T-helper 2 cell treated with Interferon-gamma antibody and Interleukin-4, amounts not matched to agents 100 ng/mL and 5 ng/mL, for 36 hours (primary cell): ENCODE measurements at regions not wholly inside any gene's neighbourhood (a gene's known extent, or its start where the extent isn't known, plus 50 kb on each side); places are given as distances from the start of the nearest gene placed in this dataset.

Experiments used
- intact Hi-C: fragments of 100-400 bp; cut with micrococcal nuclease; formaldehyde crosslinking; loops from one replicate; pipeline ENCODE4 v1.15.1; 2023

DNA sequence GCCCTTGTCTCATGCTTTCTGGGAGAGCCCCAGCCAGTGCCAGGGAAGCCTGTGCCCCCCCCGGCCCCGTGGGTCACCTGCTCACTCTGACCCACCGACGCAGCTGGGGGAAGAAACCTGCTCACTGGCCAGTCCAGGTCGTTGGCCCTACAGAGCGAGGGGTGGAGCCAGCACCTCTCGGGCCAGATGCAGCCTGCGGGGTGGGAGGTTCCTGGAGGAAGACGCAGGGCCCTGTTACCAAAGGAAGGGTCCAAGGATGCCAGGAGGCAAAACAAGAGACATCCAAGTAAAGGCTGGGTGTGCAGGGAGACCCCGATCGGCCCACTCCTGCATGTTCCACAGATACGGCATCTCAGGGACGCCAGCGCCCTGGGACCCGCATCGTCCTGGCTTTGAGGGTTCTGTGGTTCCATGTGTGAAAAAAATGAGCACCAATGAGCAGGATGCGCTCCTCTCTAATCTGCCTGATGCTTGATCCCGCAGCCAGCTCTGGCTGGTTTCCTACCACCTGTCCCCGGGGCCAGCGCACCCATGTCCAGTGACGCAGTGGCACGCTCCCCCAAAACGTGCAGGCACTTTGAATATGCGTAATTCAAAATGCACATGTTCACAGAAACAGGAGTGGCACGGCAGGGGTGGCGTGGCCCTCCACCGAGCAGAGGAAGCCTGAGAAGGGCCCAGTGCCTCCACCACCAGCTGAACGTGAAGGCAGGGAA lies 66.0 kb upstream of the GALNT9 start:
- intact Hi-C loops = no loop called here

DNA sequence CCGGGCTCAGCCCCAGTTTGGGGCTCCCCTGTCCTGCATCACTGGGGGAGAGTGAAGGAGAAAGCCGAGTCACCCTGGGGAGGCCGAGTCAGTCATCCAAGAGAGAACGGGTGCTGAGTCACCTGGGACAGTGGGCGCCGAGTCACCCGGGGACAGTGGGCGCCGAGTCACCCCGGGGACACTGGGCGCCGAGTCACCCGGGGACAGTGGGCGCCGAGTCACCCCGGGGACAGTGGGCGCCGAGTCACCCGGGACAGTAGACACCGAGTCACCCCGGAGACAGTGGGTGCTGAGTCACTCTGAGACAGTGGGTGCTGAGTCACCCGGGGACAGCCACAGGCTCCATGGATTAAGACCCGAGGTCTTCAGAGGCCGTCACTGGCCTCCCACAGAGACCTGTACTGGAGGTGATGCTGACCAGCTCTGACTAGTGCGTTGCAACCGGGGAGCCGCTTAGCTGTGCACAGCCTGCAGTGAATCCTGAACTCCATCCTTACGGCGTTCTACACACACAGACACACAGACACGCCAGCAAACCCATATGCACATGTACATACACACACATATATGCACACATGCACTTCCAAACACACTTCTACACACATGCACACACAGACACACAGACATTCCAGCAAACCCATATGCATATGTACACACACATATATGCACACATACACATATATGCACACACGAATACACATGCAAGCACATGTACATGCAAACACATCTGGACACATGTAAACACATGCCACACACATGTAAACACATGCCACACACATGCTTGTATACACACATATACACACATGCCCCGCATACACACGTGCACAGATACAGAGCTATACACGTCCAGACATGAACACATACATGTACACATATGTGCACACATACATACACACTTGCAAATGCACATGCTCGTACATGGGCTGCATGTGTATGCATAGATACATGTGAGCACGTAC lies 64.9 kb upstream of the GALNT9 start:
- intact Hi-C loops = no loop called here

DNA sequence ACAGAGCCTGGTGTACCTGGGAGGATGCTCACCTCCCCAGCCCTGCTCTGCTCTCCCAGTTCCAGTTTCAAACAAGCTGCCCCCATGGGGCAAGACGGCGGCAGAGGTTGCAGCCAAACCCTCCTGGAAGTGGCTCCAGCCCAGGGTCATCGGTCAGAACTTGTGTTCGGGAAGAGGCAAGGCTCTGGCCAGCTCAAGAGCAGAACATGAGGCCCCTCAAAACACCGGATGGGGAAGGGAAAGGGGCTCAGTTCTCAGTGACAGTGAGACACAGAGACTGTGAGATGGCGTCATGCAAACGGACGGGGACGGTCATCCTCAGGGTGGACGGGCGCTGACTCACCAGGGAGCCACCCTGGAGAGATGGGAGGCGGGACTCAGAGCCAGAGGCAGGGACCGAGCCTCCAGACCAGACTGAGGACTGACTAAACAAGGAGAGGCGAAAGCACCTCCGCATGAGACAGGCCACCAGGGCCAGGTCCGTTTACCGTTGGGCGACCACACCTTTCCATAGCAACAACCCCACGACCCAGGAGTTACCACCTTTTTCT lies 63.9 kb upstream of the GALNT9 start:
- intact Hi-C loops = no loop called here

DNA sequence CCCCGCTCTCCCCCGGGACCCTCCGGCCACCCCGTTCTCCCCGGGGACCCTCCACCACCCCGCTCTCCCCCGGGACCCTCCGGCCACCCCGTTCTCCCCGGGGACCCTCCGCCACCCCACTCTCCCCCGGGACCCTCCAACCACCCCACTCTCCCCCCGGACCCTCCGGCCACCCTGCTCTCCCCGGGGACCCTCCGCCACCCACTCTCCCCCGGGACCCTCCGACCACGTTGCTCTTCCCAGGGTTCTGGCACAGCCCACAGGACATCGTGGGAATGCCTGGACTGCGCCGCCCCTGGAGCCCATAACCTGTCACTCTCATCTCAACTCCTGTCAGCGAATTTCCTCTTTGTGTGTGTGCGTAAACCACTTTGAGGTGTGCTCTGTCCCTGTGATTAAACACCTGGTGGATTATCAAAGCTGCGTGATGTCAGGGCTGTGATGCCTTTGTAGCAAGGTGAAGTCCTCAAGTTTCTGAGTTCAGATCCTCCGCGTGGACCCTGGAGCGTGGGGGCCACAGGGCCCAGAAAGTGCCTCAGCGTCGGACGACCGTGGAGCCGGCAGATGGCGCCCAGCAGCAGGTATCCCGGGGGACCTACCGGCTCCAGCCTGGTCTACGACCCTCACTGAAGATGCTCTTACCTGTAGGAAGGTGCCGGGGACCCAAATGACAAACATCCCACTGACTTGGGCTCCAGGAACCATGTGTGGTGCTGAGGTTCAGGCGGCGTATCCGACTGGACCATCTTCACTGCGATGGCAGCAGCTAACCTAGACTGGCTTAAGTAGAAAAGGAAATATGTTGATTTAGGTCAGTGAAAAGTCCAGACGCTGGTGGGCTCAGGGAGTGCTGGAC lies 63.2 kb upstream of the GALNT9 start:
- intact Hi-C loops = no loop called here

DNA sequence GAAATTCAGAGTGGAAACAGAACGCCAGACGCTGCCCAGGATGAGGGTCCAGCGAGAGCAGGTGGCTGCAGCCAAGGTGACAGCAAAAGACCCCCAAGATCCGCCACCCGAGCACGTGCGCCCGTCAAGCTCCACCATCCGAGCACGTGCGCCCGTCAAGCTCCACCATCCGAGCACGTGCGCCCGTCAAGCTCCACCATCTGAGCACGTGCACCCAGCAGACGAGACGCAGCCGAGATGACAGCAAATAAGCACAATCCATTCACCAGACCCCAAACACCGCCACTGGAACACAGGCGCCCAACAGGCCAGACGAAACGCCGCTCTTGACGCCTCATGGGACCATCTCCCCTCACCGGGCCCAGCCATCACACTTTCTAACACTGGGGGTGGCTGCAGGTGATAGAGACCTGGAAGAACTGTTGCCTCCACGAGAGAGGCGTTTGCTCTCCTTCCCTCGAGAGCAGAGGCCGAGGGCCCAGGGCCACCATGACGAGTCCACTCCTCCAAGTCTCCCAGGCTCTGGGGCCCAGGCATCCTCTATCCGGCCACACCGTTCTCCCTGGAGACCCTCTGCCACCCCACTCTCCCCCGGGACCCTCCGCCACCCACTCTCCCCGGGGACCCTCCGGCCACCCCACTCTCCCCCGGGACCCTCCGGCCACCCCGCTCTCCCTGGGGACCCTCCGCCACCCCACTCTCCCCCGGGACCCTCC lies 62.1 kb upstream of the GALNT9 start:
- intact Hi-C loops = no loop called here

DNA sequence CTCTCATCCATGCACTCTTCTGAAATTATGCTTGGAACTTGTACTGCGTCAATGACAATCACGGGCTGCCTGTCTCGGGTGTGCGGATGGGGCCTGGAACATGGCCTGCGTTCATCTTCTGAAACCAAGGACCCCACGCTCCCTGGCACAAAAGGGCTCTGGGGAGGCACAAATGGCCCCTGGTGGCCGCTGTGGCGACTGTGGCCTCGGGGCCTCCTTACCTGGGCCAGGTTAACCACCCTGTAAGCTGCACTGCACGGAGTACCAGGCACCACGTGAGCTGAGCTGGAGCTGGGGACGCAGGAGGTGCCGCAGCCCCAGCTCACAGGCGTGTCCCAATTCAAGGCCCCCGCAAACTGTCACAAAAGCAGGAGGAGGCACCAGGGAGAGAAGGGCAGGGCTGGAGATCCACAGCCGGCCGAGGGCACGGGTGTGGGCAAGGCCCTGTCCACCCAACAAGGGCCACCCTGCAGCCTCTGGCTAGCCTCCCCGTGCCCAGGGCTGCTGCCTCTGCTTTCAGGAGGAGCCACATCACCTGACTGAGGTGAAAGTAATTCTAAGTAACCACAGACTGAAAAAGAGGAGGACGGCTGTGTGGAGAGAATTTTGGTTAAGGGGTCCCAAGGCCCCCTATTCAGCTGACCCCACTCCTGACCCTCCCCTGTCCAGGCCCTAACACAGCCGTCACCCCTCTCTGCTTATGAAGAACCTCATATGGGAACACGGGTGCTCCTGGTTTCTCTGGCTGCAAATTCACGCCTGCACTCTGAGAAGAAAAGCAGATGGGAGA lies 61.1 kb upstream of the GALNT9 start:
- intact Hi-C loops = no loop called here

DNA sequence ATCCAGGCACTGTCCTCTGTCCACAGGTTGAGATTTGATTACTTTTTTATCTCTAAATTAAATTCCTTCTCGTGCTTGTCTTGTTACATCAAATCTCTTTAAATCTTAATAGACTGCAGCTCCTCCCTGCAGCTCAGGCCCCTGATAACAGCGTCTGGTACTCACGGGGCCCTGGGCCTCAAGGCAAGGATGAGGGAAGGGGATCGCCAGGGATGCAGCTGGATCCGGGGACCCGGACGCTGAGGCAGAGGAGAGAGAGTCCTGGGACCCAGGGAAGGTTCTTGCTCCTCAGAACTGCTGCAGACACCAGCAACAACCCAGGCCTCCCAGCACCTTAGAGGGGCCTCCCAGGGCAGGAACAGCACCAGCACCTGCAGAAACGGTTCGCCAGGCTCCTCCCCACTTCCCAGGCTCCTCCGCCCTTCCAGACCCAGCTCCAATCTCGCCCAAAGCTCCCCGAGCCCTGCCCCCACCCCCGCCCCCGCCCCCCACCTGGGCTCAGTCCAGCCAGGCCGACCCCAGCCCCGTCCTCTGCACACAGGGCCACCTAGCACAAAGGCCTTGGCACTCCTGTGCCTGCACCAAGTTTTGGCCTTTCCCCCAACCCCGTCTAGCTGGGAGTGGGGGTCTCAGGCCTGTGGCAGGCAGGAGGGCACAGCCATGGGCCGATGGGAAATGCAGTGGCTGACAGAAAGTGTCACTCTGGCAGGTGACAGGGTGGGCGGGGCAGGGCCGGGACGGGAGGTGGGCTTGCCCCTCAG lies 60.3 kb upstream of the GALNT9 start:
- intact Hi-C loops = no loop called here

DNA sequence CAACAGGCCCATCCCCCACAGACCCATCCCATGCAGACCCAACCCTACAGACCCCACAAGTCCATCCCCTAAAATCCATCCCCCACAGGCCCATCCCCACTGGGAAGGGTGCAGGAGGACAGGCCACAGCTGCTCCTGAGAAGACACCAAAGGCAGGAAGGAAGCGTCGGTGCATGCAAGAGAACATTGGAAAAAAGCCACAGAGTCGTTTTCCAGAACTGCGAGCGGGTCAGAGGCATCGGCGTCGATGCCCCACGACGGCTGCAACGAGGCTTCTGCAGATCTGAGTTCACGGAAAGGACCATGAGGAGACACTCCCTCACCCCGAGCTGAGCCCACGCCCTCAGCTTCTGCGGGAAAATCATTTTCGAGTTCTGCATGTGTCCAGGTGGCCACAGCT lies 59.6 kb upstream of the GALNT9 start:
- intact Hi-C loops = no loop called here

DNA sequence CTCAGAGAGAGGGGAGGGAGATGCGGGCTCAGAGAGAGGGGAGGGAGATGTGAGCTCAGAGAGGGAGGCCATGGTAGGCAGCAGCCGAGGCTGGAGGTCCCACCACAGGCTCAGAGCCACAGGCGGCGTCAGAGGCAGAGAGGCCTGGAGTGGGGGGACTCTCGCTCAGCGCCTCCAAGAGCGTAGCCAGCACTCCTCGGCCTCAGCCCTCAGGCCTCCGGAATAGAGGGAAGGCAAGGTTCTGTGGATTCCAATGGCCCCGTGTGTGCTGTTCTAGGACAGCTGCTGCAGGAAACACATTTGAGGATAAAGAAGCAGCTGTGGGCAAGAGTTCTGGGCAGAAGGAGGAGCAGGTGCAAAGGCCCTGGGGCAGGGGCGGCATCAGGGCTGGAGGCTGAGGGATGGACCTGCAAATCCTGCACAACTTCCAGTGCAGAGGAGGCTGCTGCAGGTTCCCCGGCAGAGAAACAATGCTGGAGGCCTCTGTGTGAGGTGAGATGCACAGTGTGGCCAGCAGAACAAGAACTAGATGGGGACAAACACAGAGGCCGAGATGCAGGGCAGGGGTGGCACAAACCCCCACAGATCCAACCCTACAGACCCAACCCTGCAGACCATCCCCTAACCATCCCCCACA lies 59.1 kb upstream of the GALNT9 start:
- intact Hi-C loops = no loop called here

DNA sequence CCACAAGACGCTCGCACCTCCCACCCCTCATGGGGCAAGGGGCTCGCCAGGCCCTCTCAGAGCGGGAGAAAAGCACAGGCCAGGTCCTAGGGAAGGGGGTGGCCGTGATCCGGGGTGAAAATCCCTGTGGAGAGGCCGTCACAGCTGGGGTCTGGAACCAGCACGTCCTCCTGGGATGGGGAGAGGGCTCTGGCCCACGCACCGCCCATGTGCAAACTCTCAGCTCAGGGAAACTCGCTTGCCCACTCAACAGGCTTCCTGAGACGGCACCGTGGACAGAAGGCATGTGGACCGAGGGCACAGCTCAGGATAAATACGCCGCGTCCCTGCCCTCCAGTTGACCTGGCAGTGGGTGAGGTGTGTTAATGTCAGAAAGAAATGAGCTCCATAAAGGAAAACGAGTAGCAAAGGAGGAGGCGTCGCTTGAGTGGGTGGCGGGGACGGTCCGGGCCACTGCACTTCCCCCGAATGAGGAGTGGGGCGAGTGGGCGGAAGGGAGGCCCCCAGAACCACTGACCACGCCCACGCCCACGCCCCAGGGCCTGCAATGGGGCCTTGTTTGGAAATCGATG lies 57.6 kb upstream of the GALNT9 start:
- intact Hi-C loops = no loop called here

DNA sequence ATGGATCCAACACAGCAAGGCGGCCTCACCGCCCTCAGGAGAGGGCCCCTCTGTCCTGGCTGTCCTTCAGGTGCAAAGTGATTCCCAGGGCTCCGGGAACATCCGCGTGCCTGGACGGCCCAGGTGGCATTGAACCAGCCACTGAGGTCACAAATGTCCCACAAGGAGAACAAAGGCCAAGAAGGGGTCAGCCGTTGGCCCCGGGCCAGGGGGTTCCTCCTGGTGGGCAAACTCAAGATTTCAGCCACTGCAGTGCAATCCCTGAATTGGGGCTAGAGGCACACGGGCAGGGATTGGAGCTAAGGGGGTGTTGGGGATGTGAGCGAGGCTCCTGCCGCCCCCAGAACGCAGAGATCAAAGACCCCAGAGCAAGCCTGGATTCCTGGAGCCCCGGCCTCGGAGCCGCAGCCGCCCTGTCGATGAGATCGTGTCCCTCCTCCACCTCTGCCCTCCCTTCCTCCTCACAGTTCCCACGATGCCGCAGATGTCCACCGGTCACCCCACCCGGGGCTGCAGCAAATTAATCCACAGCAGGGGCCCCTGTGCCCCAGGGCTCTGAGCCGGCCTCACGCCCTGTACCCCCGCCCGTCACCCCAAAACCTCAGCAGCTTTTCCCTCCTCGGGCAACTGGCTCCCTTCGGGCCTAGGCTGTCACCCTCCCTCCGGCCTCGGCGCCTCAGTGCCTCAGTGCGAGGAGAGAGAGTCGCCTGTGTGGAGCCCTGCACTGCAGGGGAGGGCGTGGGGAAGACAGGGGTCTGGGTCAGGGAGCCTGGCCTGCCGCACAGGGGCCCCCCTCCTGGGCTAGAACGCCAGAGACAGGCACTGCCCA lies 56.7 kb upstream of the GALNT9 start:
- intact Hi-C loops = no loop called here

DNA sequence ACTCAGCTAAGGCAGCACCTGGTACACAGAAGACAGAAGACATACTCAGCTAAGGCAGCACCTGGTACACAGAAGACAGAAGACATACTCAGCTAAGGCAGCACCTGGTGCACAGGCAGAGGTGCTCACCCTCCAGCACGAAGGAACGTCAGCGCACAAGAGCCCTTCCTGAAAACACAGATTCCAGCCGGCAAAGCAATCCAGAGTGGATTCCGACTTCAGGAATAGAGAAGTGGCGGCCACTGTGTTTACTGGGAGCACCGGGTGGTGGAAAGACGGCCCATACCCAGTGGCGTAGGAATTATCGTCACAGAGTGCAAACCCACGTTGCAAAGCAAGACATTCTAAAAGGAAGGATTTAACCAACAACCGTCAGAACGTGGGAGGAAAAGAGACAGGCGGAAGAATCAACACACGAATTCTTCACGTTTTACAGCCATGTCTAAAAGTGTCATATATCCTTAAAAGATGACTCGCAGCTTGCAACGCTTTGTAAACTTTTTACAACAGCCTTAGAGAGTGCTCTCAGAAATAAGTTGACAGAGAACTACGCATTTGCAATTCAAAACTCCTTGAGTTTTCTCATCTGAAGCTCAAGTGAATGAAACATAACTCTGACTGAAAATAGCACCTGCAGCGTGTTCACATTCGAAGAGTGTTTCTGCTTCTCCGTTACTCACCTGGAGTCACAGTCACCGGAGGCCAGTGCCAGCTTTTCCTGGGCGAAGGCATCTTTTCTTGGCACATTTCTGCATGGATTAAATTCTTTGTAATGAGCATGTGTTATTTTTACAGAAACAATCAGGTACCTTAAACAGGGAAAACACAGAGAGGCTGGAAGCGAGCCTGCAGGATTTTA lies 55.8 kb upstream of the GALNT9 start:
- intact Hi-C loops = no loop called here

DNA sequence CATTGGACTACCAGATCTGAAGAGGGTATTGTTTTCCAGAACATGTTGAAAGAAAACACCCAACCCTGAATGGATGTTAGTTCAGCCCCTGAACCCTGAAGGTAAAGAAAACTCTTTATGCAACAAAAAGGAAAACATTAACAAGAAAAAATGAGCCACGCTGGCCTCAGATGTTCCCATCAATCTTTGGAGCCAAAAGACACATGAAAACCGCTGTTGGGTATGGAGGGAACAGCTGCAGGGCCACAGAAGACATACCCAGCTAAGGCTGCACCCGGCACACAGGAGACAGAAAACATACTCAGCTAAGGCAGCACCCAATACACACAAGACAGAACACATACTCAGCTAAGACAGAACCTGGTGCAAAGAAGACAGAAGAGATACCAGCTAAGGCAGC lies 51.3 kb upstream of the GALNT9 start:
- intact Hi-C loops = no loop called here

DNA sequence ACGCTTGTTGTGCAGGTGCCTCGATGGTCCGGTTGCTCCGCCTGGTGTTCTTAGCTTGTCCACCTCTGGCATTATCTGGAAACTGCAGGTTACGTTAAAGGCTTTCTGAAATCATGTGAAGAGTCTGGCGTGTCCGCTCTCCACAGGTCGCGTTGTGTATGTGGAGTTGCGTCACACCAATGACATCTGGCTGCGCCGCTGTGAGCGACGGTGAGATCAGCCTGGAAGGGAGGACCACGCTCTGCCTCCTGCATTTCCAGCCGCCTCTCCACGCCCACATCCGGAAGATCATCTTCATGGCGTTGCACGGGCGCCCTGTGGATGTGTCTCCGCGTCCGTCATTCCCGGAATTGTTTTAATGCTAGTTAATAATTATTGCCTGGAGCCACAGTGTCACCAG lies 50.6 kb upstream of the GALNT9 start:
- intact Hi-C loops = no loop called here

DNA sequence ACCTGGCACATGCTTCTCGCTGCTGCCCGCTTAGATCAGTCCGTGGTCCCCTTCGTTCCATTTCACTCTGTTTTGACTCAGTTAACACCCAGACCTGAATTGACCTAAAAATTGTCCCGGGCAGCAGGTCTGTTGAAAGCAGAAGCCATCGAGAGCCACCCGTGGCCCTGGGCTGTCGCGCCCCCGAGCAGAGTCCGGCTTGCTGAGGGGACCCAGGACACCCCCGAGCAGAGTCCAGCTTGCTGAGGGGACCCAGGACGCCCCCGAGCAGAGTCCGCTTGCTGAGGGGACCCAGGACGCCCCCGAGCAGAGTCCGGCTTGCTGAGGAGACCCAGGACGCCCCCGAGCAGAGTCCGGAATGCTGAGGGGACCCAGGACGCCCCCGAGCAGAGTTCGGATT lies 50.2 kb upstream of the GALNT9 start:
- intact Hi-C loops = no loop called here
